Epithelial cell of esophagus (primary cell): ENCODE measurements at regions not wholly inside any gene's neighbourhood (a gene's known extent, or its start where the extent isn't known, plus 50 kb on each side); places are given as distances from the start of the nearest gene placed in this dataset.

Source experiments
- DNase-seq: peaks from one replicate; pipeline ENCODE4 v3.0.0; 2010; ENCODE audit warnings: low read depth
- H3K4me3 ChIP-seq: 2 replicates; pipeline ENCODE4 v1.5.1; 2011; ENCODE audit warnings: mild to moderate bottlenecking, low read length, control low read depth
- TF ChIP-seq, protein P1 (sequence below): IDR thresholded peaks from 2 replicates; pipeline ENCODE4 v1.5.1; 2011; ENCODE audit warnings: low read depth, mild to moderate bottlenecking, low read length, control low read depth, inconsistent platforms; ENCODE audit not compliant: insufficient read depth; ENCODE audit errors: missing control alignments

DNA sequence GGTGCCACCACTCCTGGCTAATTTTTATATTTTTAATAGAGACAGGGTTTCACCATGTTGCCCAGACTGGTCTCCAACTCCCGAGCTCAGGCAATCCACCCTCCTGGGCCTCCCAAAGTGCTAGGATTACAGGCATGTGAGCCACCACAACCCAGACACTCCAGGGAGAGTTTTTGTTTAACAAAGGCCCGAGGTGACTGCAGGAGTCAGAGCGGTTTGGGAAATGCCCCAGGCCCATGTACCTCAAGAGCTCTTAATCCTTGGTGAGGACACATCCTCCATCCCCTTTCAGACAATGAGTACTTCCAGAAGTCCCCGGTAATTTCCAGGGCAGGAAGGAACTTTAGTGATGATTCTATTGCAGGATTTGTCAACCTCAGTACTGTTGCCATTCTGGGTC, 176.0 kb downstream of the ESRRB start:
- DNase-seq: peak; percentile 48
- TF ChIP-seq, protein P1, sequence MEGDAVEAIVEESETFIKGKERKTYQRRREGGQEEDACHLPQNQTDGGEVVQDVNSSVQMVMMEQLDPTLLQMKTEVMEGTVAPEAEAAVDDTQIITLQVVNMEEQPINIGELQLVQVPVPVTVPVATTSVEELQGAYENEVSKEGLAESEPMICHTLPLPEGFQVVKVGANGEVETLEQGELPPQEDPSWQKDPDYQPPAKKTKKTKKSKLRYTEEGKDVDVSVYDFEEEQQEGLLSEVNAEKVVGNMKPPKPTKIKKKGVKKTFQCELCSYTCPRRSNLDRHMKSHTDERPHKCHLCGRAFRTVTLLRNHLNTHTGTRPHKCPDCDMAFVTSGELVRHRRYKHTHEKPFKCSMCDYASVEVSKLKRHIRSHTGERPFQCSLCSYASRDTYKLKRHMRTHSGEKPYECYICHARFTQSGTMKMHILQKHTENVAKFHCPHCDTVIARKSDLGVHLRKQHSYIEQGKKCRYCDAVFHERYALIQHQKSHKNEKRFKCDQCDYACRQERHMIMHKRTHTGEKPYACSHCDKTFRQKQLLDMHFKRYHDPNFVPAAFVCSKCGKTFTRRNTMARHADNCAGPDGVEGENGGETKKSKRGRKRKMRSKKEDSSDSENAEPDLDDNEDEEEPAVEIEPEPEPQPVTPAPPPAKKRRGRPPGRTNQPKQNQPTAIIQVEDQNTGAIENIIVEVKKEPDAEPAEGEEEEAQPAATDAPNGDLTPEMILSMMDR: no peak
- no peak overlapping the region for H3K4me3 ChIP-seq

- TF ChIP-seq, protein P1: peak; percentile 4
- H3K4me3 ChIP-seq: no peak overlapping the region
- peak; percentile 18 for DNase-seq
Observed at GRCh38 chr14:76564471-76565422, 188.8 kb downstream of the ESRRB start.

- TF ChIP-seq, protein P1: no peak
- no peak overlapping the region for H3K4me3 ChIP-seq
- no peak for DNase-seq
Observed at GRCh38 chr14:76566439-76566838, 190.5 kb downstream of the ESRRB start.

GRCh38 chr14:76574416-76575095, 186.7 kb upstream of the VASH1 start:
- no peak for DNase-seq
- H3K4me3 ChIP-seq: no peak overlapping the region
- TF ChIP-seq, protein P1: no peak

- H3K4me3 ChIP-seq: no peak overlapping the region
- TF ChIP-seq, protein P1: no peak
- DNase-seq: no peak
Observed at GRCh38 chr14:76575108-76575507, 186.2 kb upstream of the VASH1 start.

GRCh38 chr14:76576047-76576741, 185.1 kb upstream of the VASH1 start:
- H3K4me3 ChIP-seq: no peak overlapping the region
- TF ChIP-seq, protein P1: no peak
- DNase-seq: no peak
